Kidney (tissue), 13 donors: ENCODE measurements at regions not wholly inside any gene's neighbourhood (a gene's known extent, or its start where the extent isn't known, plus 50 kb on each side); places are given as distances from the start of the nearest gene placed in this dataset.
A peak's percentile ranks its signal among the peaks of the same experiment; 100 is the strongest.

Source experiments
- DNase-seq, 5 donors: peaks; one replicate each; pipeline ENCODE4 v3.0.0-alpha.2; 2013 to 2020
- FAIRE-seq: peaks from 2 replicates; lab custom pipeline; 2012; peaks lifted over from hg19 to GRCh38; lab: Jason Lieb, UNC
- H3K27ac ChIP-seq, 2 donors: one replicate each; pipeline ENCODE4 v1.7.0; 2013; ENCODE audit warnings: low read depth in 2 of 2, low read length in 2 of 2, inconsistent platforms in 1 of 2
- H3K27me3 ChIP-seq: one replicate; pipeline ENCODE4 v1.7.1; 2013; ENCODE audit warnings: low read length, inconsistent platforms; ENCODE audit not compliant: control insufficient read depth, insufficient read depth
- H3K36me3 ChIP-seq, 3 donors: one replicate each; pipeline versions ENCODE4 v1.7.0 to v1.7.1; 2013; ENCODE audit warnings: low read length in 3 of 3, control low read depth in 1 of 3, inconsistent platforms in 1 of 3; ENCODE audit not compliant: insufficient read depth in 3 of 3, control insufficient read depth in 2 of 3
- H3K4me1 ChIP-seq, 3 donors: one replicate each; pipeline versions ENCODE4 v1.7.0 to v1.7.1; 2013; ENCODE audit warnings: low read length in 3 of 3, inconsistent platforms in 1 of 3, low read depth in 1 of 3; ENCODE audit not compliant: control insufficient read depth in 2 of 3, insufficient read depth in 2 of 3
- H3K4me3 ChIP-seq, 3 donors: one replicate each; pipeline versions ENCODE4 v1.7.0 to v1.8.1; 2013; ENCODE audit warnings: low read length in 3 of 3, control low read depth in 1 of 3, inconsistent platforms in 1 of 3
- H3K9ac ChIP-seq, 3 donors: one replicate each; pipeline versions ENCODE4 v1.7.0 to v1.7.1; 2013; ENCODE audit warnings: low read length in 3 of 3, control low read depth in 1 of 3, inconsistent platforms in 1 of 3
- H3K9me3 ChIP-seq, 3 donors: one replicate each; pipeline versions ENCODE4 v1.7.0 to v1.7.1; 2013; ENCODE audit warnings: low read length in 3 of 3, control low read depth in 1 of 3, inconsistent platforms in 1 of 3; ENCODE audit not compliant: control insufficient read depth in 2 of 3, insufficient read depth in 1 of 3
- intact Hi-C: fragments of 100-400 bp; cut with DNase I; formaldehyde crosslinking; loops from one replicate; pipeline ENCODE4 v1.11.1; 2022
- TF ChIP-seq, protein P1 (sequence below): IDR thresholded peaks from 3 replicates; pipeline ENCODE4 v1.5.1; 2012; ENCODE audit warnings: mild to moderate bottlenecking, moderate library complexity, borderline replicate concordance; ENCODE audit not compliant: insufficient read depth; ENCODE audit errors: extremely low read depth
- donor health status: control.
- donor health status: control.
- donor health status: control.
- donor health status: control.
- donor health status: control.
- donor health status: DM: yes; HTN: yes; CAD: no.
- donor health status: Normal renal cell carcinoma (clear cell type).

DNA sequence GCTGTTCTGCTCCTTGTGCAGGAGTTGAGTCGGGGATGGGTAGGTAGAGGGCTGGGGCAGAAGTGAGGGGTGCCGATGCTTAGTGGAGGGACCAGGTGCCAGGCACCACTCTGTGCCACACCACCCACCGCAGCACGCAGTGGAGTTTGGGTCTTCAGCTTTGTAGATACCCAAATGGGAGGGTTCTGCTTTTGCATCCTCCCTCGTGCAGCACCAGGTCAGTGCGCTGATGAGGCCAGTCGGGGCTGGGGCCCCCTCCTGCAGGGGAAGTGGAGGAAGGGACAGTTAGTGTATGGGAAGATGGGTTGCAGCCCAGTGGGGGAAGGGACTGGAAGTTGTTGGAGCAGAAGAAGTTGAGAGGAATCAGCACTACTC lies 244.0 kb downstream of the RHOU start:
- TF ChIP-seq, protein P1, sequence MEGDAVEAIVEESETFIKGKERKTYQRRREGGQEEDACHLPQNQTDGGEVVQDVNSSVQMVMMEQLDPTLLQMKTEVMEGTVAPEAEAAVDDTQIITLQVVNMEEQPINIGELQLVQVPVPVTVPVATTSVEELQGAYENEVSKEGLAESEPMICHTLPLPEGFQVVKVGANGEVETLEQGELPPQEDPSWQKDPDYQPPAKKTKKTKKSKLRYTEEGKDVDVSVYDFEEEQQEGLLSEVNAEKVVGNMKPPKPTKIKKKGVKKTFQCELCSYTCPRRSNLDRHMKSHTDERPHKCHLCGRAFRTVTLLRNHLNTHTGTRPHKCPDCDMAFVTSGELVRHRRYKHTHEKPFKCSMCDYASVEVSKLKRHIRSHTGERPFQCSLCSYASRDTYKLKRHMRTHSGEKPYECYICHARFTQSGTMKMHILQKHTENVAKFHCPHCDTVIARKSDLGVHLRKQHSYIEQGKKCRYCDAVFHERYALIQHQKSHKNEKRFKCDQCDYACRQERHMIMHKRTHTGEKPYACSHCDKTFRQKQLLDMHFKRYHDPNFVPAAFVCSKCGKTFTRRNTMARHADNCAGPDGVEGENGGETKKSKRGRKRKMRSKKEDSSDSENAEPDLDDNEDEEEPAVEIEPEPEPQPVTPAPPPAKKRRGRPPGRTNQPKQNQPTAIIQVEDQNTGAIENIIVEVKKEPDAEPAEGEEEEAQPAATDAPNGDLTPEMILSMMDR, result no peak
- Histone ChIP-seq H3K27me3 (no peaks in the 10 kb centered on the region), H3K36me3 (no peaks in the 10 kb centered on the region), H3K9me3 (no peaks in the 10 kb centered on the region), H3K4me3 (no peak overlapping the region), H3K9ac (no peak overlapping the region), H3K27ac (no peak overlapping the region), H3K4me1 (peaks cover 0 to 10% (median 4%) of the 10 kb centered on the region in 3 donors)
- intact Hi-C loops, result no loop called here
- no peak for FAIRE-seq
- DNase-seq, result no peak

GRCh38 chr1:228979774-228980173 lies 244.5 kb downstream of the RHOU start:
- intact Hi-C loops, result no loop called here
- Histone ChIP-seq H3K27ac (no peak overlapping the region), H3K9me3 (no peaks in the 10 kb centered on the region), H3K9ac (no peak overlapping the region), H3K36me3 (no peaks in the 10 kb centered on the region), H3K4me3 (no peak overlapping the region), H3K4me1 (peaks cover 0 to 10% (median 4%) of the 10 kb centered on the region in 3 donors), H3K27me3 (no peaks in the 10 kb centered on the region)
- TF ChIP-seq, protein P1, result no peak
- no peak for DNase-seq
- FAIRE-seq, result no peak

- intact Hi-C loops, result no loop called here
These were observed 245.1 kb downstream of the RHOU start for GRCh38 chr1:228980232-228980937.

More at GRCh38 chr1:228980232-228980937, 245.1 kb downstream of the RHOU start:
- Histone ChIP-seq H3K4me1 (peaks cover 0 to 10% (median 4%) of the 10 kb centered on the region in 3 donors), H3K27ac (no peak overlapping the region), H3K9me3 (no peaks in the 10 kb centered on the region), H3K4me3 (no peak overlapping the region), H3K9ac (no peak overlapping the region), H3K36me3 (no peaks in the 10 kb centered on the region), H3K27me3 (no peaks in the 10 kb centered on the region)
- DNase-seq, result peak in 1 of 5 donors; percentile 47
- no peak for FAIRE-seq
- TF ChIP-seq, protein P1, result no peak
